GM23338 (cell line): ENCODE measurements at regions not wholly inside any gene's neighbourhood (a gene's known extent, or its start where the extent isn't known, plus 50 kb on each side); places are given as distances from the start of the nearest gene placed in this dataset.

Source experiments
- ATAC-seq: fragments of 200-7000 bp; cut with Tn5 transposase; 3 replicates; pipeline ENCODE4 v1.9.1; 2020
- DNase-seq: peaks from one replicate; pipeline ENCODE4 v3.0.0-alpha.2; 2015; ENCODE audit warnings: low spot score
- H2AFZ ChIP-seq: fragments of 200-600 bp; sonication (generic); 2 replicates; pipeline ENCODE4 v1.8.0; 2016; ENCODE audit warnings: antibody characterized with exemption, mild to moderate bottlenecking, moderate library complexity
- H3F3A ChIP-seq: fragments of 200-600 bp; sonication (generic); replicated peaks from 2 replicates; pipeline ENCODE4 v1.8.0; 2017; ENCODE audit warnings: antibody characterized with exemption, mixed run types, low read depth
- H3K27ac ChIP-seq: fragments of 200-600 bp; sonication (generic); 2 replicates; pipeline ENCODE4 v1.6.1; 2016; ENCODE audit warnings: low read depth
- H3K27me3 ChIP-seq: fragments of 200-600 bp; sonication (generic); 2 replicates; pipeline ENCODE4 v1.8.0; 2016; ENCODE audit warnings: mild to moderate bottlenecking, mixed run types, moderate library complexity; ENCODE audit not compliant: insufficient read depth
- H3K36me3 ChIP-seq: fragments of 200-600 bp; sonication (generic); 2 replicates; pipeline ENCODE4 v1.8.0; 2016; ENCODE audit warnings: mild to moderate bottlenecking; ENCODE audit not compliant: insufficient read depth
- H3K4me1 ChIP-seq: fragments of 200-600 bp; sonication (generic); 2 replicates; pipeline ENCODE4 v1.8.0; 2016; ENCODE audit warnings: mild to moderate bottlenecking, moderate library complexity; ENCODE audit not compliant: insufficient read depth
- H3K4me2 ChIP-seq: fragments of 200-600 bp; sonication (generic); 2 replicates; pipeline ENCODE4 v1.7.1; 2017; ENCODE audit warnings: mixed run types
- H3K4me3 ChIP-seq: fragments of 200-600 bp; sonication (generic); 2 replicates; pipeline ENCODE4 v1.6.1; 2016; ENCODE audit warnings: mixed run types
- H3K79me2 ChIP-seq: fragments of 200-600 bp; sonication (generic); replicated peaks from 2 replicates; pipeline ENCODE4 v1.8.0; 2017; ENCODE audit warnings: mild to moderate bottlenecking; ENCODE audit not compliant: insufficient read depth
- H3K9me2 ChIP-seq: fragments of 200-600 bp; sonication (generic); 2 replicates; pipeline ENCODE4 v1.8.0; 2017; ENCODE audit not compliant: insufficient read depth
- H4K20me1 ChIP-seq: fragments of 200-600 bp; sonication (generic); replicated peaks from 2 replicates; pipeline ENCODE4 v1.8.0; 2017; ENCODE audit warnings: mild to moderate bottlenecking; ENCODE audit not compliant: insufficient read depth
- H3K27ac Mint-ChIP-seq: 2 replicates; pipeline ENCODE4 v1.8.0; 2020; ENCODE audit warnings: inconsistent platforms, mild to moderate bottlenecking, moderate library complexity, mixed read lengths
- H3K27me3 Mint-ChIP-seq: 3 replicates; pipeline ENCODE4 v1.8.0; 2022; ENCODE audit warnings: low read depth, mild to moderate bottlenecking, moderate library complexity, mixed read lengths, inconsistent platforms; ENCODE audit not compliant: insufficient read depth, poor library complexity
- H3K36me3 Mint-ChIP-seq: 3 replicates; pipeline ENCODE4 v1.8.0; 2021; ENCODE audit warnings: low read depth, mild to moderate bottlenecking, inconsistent platforms, moderate library complexity, mixed read lengths
- H3K4me1 Mint-ChIP-seq: 3 replicates; pipeline ENCODE4 v1.8.0; 2020; ENCODE audit warnings: mild to moderate bottlenecking, inconsistent platforms, mixed read lengths
- H3K4me3 Mint-ChIP-seq: 3 replicates; pipeline ENCODE4 v1.8.0; 2021; ENCODE audit warnings: moderate library complexity, mild to moderate bottlenecking, inconsistent platforms, mixed read lengths
- H3K9me3 Mint-ChIP-seq: 3 replicates; pipeline ENCODE4 v1.8.0; 2020; ENCODE audit warnings: moderate library complexity, mild to moderate bottlenecking, inconsistent platforms, mixed read lengths
- CREB1 ChIP-seq: fragments of 250-450 bp; sonication (Bioruptor Pico); IDR thresholded peaks from 2 replicates; pipeline ENCODE4 v1.5.0; 2020; ENCODE audit warnings: low read depth, mild to moderate bottlenecking, moderate library complexity
- CTCF ChIP-seq, 2 experiments: fragments of 200-600 bp in 1 of 2; sonication (generic) in 1 of 2; conservative IDR thresholded peaks; 2 replicates each; pipeline versions ENCODE4 v1.5.1 to v1.6.1; 2016 to 2017; ENCODE audit warnings: antibody characterized with exemption in 2 of 2, low read depth in 2 of 2, mild to moderate bottlenecking in 2 of 2, moderate library complexity in 1 of 2
- ETS1 ChIP-seq: IDR thresholded peaks from 2 replicates; pipeline ENCODE4 v1.6.1; 2016; ENCODE audit warnings: antibody characterized with exemption
- EZH2 ChIP-seq: fragments of 200-600 bp; sonication (generic); IDR thresholded peaks from one replicate; pipeline ENCODE4 v1.8.0; 2017; ENCODE audit warnings: antibody characterized with exemption, mild to moderate bottlenecking, low read depth; ENCODE audit not compliant: unreplicated experiment
- EZH2phosphoT487 ChIP-seq: fragments of 200-600 bp; sonication (generic); IDR thresholded peaks from one replicate; pipeline ENCODE4 v1.8.1; 2018; ENCODE audit warnings: antibody characterized with exemption; ENCODE audit not compliant: unreplicated experiment
- JUNB ChIP-seq: IDR thresholded peaks from one replicate; pipeline ENCODE4 v1.6.1; 2016; ENCODE audit warnings: antibody characterized with exemption; ENCODE audit not compliant: unreplicated experiment
- NANOG ChIP-seq: IDR thresholded peaks from 2 replicates; pipeline ENCODE4 v1.6.1; 2016; ENCODE audit warnings: antibody characterized with exemption, borderline replicate concordance
- POLR2AphosphoS5 ChIP-seq: IDR thresholded peaks from 2 replicates; pipeline ENCODE4 v1.6.1; 2016; ENCODE audit warnings: antibody characterized with exemption, low read depth
- REST ChIP-seq: IDR thresholded peaks from one replicate; pipeline ENCODE4 v1.6.1; 2018; ENCODE audit warnings: antibody characterized with exemption; ENCODE audit not compliant: unreplicated experiment
- STAT1 ChIP-seq: IDR thresholded peaks from one replicate; pipeline ENCODE4 v1.6.1; 2016; ENCODE audit warnings: antibody characterized with exemption; ENCODE audit not compliant: unreplicated experiment
- ZNF114 ChIP-seq: fragments of 250-450 bp; sonication (Bioruptor Pico); IDR thresholded peaks from 2 replicates; pipeline ENCODE4 v1.5.0; 2020; ENCODE audit warnings: mild to moderate bottlenecking, moderate library complexity
- ZNF331 ChIP-seq: fragments of 250-450 bp; sonication (Bioruptor Pico); IDR thresholded peaks from 2 replicates; pipeline ENCODE4 v1.5.0; 2020; ENCODE audit warnings: low read depth, mild to moderate bottlenecking, moderate library complexity
- ZNF462 ChIP-seq: fragments of 250-450 bp; sonication (Bioruptor Pico); IDR thresholded peaks from 2 replicates; pipeline ENCODE4 v1.5.0; 2020; ENCODE audit warnings: mild to moderate bottlenecking, moderate library complexity

- no peak for DNase-seq
Observed at GRCh38 chr13:73658639-73659038, 475.6 kb downstream of the KLF12 start.

More at GRCh38 chr13:73658639-73659038, 475.6 kb downstream of the KLF12 start:
- no peak overlapping the region for H3K4me3 Mint-ChIP-seq
- Histone ChIP-seq H3K4me3 (no peak overlapping the region), H3K27me3 (no peaks in the 10 kb centered on the region), H2AFZ (no peak overlapping the region), H3K27ac (no peak overlapping the region), H3K36me3 (no peaks in the 10 kb centered on the region), H3K9me2 (peaks cover 6% of the 10 kb centered on the region; the same call in 1 of the 2 replicates), H3F3A (no peaks in the 10 kb centered on the region), H4K20me1 (no peaks in the 10 kb centered on the region), H3K79me2 (no peaks in the 10 kb centered on the region), H3K4me1 (no peaks in the 10 kb centered on the region), H3K4me2 (no peak overlapping the region)
- H3K27me3 Mint-ChIP-seq = peaks cover 5% of the 10 kb centered on the region
- no peaks in the 10 kb centered on the region; the same call in 2 of the 3 replicates for H3K4me1 Mint-ChIP-seq
- H3K27ac Mint-ChIP-seq = no peak overlapping the region
- TF ChIP-seq JUNB (no peak), EZH2 (no peak), POLR2AphosphoS5 (no peak), STAT1 (no peak), CTCF (conservative IDR thresholded peaks at IDR 0.05; ENCODE audit: low read depth in 2 of 2) (no peak), EZH2phosphoT487 (no peak), ZNF462 (CRISPR knock-in tag) (no peak), CREB1 (CRISPR knock-in tag) (no peak), NANOG (no peak), ETS1 (no peak), ZNF331 (CRISPR knock-in tag) (no peak), REST (no peak), ZNF114 (CRISPR knock-in tag) (no peak)
- no peaks in the 10 kb centered on the region; the same call in 1 of the 3 replicates for H3K9me3 Mint-ChIP-seq
- ATAC-seq = no peak
- no peaks in the 10 kb centered on the region for H3K36me3 Mint-ChIP-seq
